ENCODE measurements at regions not wholly inside any gene's neighbourhood (a gene's known extent, or its start where the extent isn't known, plus 50 kb on each side); places are given as distances from the start of the nearest gene placed in this dataset.
A peak's percentile ranks its signal among the peaks of the same experiment; 100 is the strongest.

DNA sequence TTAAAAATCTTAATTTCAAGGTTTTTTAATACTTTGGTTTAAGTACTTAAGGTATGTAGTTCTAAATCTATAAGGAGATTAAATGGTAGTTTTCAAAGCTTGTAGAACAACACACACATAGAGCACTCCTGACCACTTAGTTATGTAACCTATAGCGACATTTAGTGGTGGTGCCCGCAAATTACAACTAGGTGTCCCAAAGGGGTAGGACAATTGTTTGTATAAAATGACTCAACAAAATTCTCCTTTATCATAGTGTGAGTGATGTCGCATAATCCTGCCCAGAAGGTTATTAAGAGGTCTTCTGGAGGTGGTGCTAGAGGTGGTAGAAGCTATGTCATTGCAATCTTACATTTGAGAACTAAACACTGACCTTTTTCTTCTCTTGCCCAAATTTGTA is 373.0 kb upstream of the RASGEF1B start:
- TF ChIP-seq, protein P1, sequence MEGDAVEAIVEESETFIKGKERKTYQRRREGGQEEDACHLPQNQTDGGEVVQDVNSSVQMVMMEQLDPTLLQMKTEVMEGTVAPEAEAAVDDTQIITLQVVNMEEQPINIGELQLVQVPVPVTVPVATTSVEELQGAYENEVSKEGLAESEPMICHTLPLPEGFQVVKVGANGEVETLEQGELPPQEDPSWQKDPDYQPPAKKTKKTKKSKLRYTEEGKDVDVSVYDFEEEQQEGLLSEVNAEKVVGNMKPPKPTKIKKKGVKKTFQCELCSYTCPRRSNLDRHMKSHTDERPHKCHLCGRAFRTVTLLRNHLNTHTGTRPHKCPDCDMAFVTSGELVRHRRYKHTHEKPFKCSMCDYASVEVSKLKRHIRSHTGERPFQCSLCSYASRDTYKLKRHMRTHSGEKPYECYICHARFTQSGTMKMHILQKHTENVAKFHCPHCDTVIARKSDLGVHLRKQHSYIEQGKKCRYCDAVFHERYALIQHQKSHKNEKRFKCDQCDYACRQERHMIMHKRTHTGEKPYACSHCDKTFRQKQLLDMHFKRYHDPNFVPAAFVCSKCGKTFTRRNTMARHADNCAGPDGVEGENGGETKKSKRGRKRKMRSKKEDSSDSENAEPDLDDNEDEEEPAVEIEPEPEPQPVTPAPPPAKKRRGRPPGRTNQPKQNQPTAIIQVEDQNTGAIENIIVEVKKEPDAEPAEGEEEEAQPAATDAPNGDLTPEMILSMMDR (IDR thresholded peaks at IDR 0.05), result peak; percentile 60; the same call in 1 of the 2 replicates
- TF ChIP-seq, protein P2, sequence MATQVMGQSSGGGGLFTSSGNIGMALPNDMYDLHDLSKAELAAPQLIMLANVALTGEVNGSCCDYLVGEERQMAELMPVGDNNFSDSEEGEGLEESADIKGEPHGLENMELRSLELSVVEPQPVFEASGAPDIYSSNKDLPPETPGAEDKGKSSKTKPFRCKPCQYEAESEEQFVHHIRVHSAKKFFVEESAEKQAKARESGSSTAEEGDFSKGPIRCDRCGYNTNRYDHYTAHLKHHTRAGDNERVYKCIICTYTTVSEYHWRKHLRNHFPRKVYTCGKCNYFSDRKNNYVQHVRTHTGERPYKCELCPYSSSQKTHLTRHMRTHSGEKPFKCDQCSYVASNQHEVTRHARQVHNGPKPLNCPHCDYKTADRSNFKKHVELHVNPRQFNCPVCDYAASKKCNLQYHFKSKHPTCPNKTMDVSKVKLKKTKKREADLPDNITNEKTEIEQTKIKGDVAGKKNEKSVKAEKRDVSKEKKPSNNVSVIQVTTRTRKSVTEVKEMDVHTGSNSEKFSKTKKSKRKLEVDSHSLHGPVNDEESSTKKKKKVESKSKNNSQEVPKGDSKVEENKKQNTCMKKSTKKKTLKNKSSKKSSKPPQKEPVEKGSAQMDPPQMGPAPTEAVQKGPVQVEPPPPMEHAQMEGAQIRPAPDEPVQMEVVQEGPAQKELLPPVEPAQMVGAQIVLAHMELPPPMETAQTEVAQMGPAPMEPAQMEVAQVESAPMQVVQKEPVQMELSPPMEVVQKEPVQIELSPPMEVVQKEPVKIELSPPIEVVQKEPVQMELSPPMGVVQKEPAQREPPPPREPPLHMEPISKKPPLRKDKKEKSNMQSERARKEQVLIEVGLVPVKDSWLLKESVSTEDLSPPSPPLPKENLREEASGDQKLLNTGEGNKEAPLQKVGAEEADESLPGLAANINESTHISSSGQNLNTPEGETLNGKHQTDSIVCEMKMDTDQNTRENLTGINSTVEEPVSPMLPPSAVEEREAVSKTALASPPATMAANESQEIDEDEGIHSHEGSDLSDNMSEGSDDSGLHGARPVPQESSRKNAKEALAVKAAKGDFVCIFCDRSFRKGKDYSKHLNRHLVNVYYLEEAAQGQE (IDR thresholded peaks at IDR 0.05; ENCODE audit: insufficient read depth in 1 of 2, low read depth in 2 of 2, low read length in 1 of 2), result no peak
- no peak for TF ChIP-seq POLR2AphosphoS5 (IDR thresholded peaks at IDR 0.05; ENCODE audit: low read depth, low read length)

Data from Panc1 (cell line).